ENCODE measurements at regions not wholly inside any gene's neighbourhood (a gene's known extent, or its start where the extent isn't known, plus 50 kb on each side); places are given as distances from the start of the nearest gene placed in this dataset.

- DNase-seq (ENCODE audit: low spot score in 2 of 2): no peak
- H3K4me1 ChIP-seq: peaks cover 17% of the 10 kb centered on the region
- 93% methylated on average over 2 of the region's 2 CpGs for WGBS
- TF ChIP-seq EP300 (IDR thresholded peaks at IDR 0.05): no peak
- TF ChIP-seq POLR2AphosphoS5 (IDR thresholded peaks at IDR 0.05): no peak
- no peak for TF ChIP-seq POLR2A (IDR thresholded peaks at IDR 0.05)
- TF ChIP-seq CTCF (IDR thresholded peaks at IDR 0.05): no peak
- no peak overlapping the region for H3K4me3 ChIP-seq
- H3K27me3 ChIP-seq: no peaks in the 10 kb centered on the region
- H3K9me3 ChIP-seq: no peaks in the 10 kb centered on the region
- H3K36me3 ChIP-seq: no peaks in the 10 kb centered on the region
- H3K27ac ChIP-seq: no peak overlapping the region
Measured at GRCh38 chr10:63763744-63764143, 242.5 kb downstream of the REEP3 start.

- Histone ChIP-seq H3K9me3 (no peaks in the 10 kb centered on the region), H3K27ac (peak overlapping the region; percentile 7), H3K36me3 (no peaks in the 10 kb centered on the region), H3K27me3 (no peaks in the 10 kb centered on the region), H3K4me1 (peaks cover 12% of the 10 kb centered on the region), H3K4me3 (no peak overlapping the region)
- 100% methylated on average over 1 of the region's 1 CpG for WGBS
- TF ChIP-seq EP300 (IDR thresholded peaks at IDR 0.05): no peak
- no peak for TF ChIP-seq CTCF (IDR thresholded peaks at IDR 0.05)
- no peak for DNase-seq (ENCODE audit: low spot score in 2 of 2)
Measured at GRCh38 chr10:63765126-63765525, 243.9 kb downstream of the REEP3 start.

- no peak for DNase-seq (ENCODE audit: low spot score in 2 of 2)
- TF ChIP-seq EP300 (IDR thresholded peaks at IDR 0.05) (no peak), POLR2AphosphoS5 (IDR thresholded peaks at IDR 0.05) (no peak), CTCF (IDR thresholded peaks at IDR 0.05) (no peak), POLR2A (IDR thresholded peaks at IDR 0.05) (no peak)
- H3K27me3 ChIP-seq: no peaks in the 10 kb centered on the region
- peaks cover 9% of the 10 kb centered on the region for H3K4me1 ChIP-seq
- 65% methylated on average over 2 of the region's 2 CpGs for WGBS
- no peaks in the 10 kb centered on the region for H3K36me3 ChIP-seq
- H3K9me3 ChIP-seq: no peaks in the 10 kb centered on the region
- no peak overlapping the region for H3K4me3 ChIP-seq
- peak overlapping the region; percentile 69 for H3K27ac ChIP-seq
Measured at GRCh38 chr10:63766745-63767137, 245.5 kb downstream of the REEP3 start.

GRCh38 chr10:63767138-63767801 lies 246.1 kb downstream of the REEP3 start:
- H3K36me3 ChIP-seq: no peaks in the 10 kb centered on the region
- H3K4me3 ChIP-seq: no peak overlapping the region
- TF ChIP-seq CTCF (IDR thresholded peaks at IDR 0.05): peak in 1 of 2 donors; percentile 13
- TF ChIP-seq EP300 (IDR thresholded peaks at IDR 0.05): no peak
- peaks cover 9% of the 10 kb centered on the region for H3K4me1 ChIP-seq
- no peak for DNase-seq (ENCODE audit: low spot score in 2 of 2)
- WGBS: 43% methylated on average over 4 of the region's 4 CpGs
- no peaks in the 10 kb centered on the region for H3K9me3 ChIP-seq
- peak overlapping the region; percentile 69 for H3K27ac ChIP-seq
- H3K27me3 ChIP-seq: no peaks in the 10 kb centered on the region

GRCh38 chr10:63769367-63769766 lies 248.2 kb downstream of the REEP3 start:
- Histone ChIP-seq H3K27ac (no peak overlapping the region), H3K36me3 (no peaks in the 10 kb centered on the region), H3K27me3 (no peaks in the 10 kb centered on the region), H3K4me3 (no peak overlapping the region), H3K9me3 (no peaks in the 10 kb centered on the region), H3K4me1 (peaks cover 9% of the 10 kb centered on the region)
- no peak for TF ChIP-seq EP300 (IDR thresholded peaks at IDR 0.05)
- no peak for TF ChIP-seq POLR2AphosphoS5 (IDR thresholded peaks at IDR 0.05)
- TF ChIP-seq CTCF (IDR thresholded peaks at IDR 0.05): no peak
- TF ChIP-seq POLR2A (IDR thresholded peaks at IDR 0.05): no peak
- DNase-seq (ENCODE audit: low spot score in 2 of 2): no peak
